Upper lobe of right lung (tissue), 1 donor: ENCODE measurements at regions not wholly inside any gene's neighbourhood (a gene's known extent, or its start where the extent isn't known, plus 50 kb on each side); places are given as distances from the start of the nearest gene placed in this dataset.

Source experiments
- ATAC-seq: fragments of 200-7000 bp; cut with Tn5 transposase; one replicate; pipeline ENCODE4 v1.9.1; 2020; ENCODE audit warnings: mild to moderate bottlenecking, moderate library complexity
- DNase-seq: peaks from one replicate; pipeline ENCODE4 v3.0.0-alpha.2; 2020
- H3K27ac ChIP-seq: fragments of 200-600 bp; one replicate; pipeline ENCODE4 v1.8.0; 2022
- H3K27me3 ChIP-seq: fragments of 200-600 bp; one replicate; pipeline ENCODE4 v1.8.0; 2022; ENCODE audit warnings: mild to moderate bottlenecking
- H3K36me3 ChIP-seq: fragments of 200-600 bp; one replicate; pipeline ENCODE4 v1.8.0; 2022
- H3K4me1 ChIP-seq: fragments of 200-600 bp; one replicate; pipeline ENCODE4 v1.8.0; 2022
- H3K4me3 ChIP-seq: fragments of 200-600 bp; one replicate; pipeline ENCODE4 v1.8.0; 2022; ENCODE audit warnings: mild to moderate bottlenecking
- H3K9me3 ChIP-seq: fragments of 200-600 bp; one replicate; pipeline ENCODE4 v1.8.0; 2022
- CTCF ChIP-seq: fragments of 200-600 bp; IDR thresholded peaks from one replicate; pipeline ENCODE4 v1.8.0; 2022; ENCODE audit warnings: antibody characterized with exemption
- intact Hi-C: fragments of 100-400 bp; cut with DNase I; formaldehyde crosslinking; loops from one replicate; pipeline ENCODE4 v1.11.0; 2022
- donor health status: DM: no; HTN: yes; CAD: no; lungs with severe emphysema.

GRCh38 chr13:23020246-23020843, 160.4 kb upstream of the SGCG start:
- TF ChIP-seq CTCF, result peak; percentile 78
- intact Hi-C loops, result no loop called here

GRCh38 chr13:23021906-23022305, 158.9 kb upstream of the SGCG start:
- Histone ChIP-seq H3K9me3 (no peaks in the 10 kb centered on the region), H3K27ac (no peak overlapping the region), H3K36me3 (no peaks in the 10 kb centered on the region), H3K27me3 (no peaks in the 10 kb centered on the region), H3K4me1 (no peaks in the 10 kb centered on the region), H3K4me3 (no peak overlapping the region)
- ATAC-seq (no peak), DNase-seq (no peak)
- no peak for TF ChIP-seq CTCF
- intact Hi-C loops, result no loop called here

More at GRCh38 chr13:23020246-23020843, 160.4 kb upstream of the SGCG start:
- no peaks in the 10 kb centered on the region for H3K9me3 ChIP-seq
- H3K27me3 ChIP-seq, result no peaks in the 10 kb centered on the region
- no peak overlapping the region for H3K4me3 ChIP-seq
- no peaks in the 10 kb centered on the region for H3K36me3 ChIP-seq
- no peak for DNase-seq
- no peaks in the 10 kb centered on the region for H3K4me1 ChIP-seq
- H3K27ac ChIP-seq, result no peak overlapping the region
- ATAC-seq, result peak; percentile 94

DNA sequence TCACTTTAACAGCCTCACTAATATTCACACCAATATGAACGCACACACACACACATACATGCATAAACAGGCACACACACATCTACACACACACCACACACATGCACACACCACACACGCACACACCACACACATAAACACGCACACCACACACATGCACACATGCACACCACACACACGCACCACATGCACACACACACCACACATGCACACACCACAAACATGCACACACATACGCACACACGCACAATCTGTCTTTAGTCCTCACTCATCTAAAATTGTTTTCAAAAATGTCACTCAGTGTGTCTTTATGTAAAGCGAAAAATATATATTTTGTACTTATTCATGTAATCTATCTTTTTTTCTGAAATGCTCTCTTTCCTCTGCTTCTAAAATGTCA, 158.1 kb upstream of the SGCG start:
- no peak for TF ChIP-seq CTCF
- no peaks in the 10 kb centered on the region for H3K36me3 ChIP-seq
- H3K4me1 ChIP-seq, result no peaks in the 10 kb centered on the region
- H3K9me3 ChIP-seq, result no peaks in the 10 kb centered on the region
- DNase-seq (no peak), ATAC-seq (no peak)
- no peak overlapping the region for H3K27ac ChIP-seq
- H3K27me3 ChIP-seq, result no peaks in the 10 kb centered on the region
- intact Hi-C loops, result no loop called here
- H3K4me3 ChIP-seq, result no peak overlapping the region

DNA sequence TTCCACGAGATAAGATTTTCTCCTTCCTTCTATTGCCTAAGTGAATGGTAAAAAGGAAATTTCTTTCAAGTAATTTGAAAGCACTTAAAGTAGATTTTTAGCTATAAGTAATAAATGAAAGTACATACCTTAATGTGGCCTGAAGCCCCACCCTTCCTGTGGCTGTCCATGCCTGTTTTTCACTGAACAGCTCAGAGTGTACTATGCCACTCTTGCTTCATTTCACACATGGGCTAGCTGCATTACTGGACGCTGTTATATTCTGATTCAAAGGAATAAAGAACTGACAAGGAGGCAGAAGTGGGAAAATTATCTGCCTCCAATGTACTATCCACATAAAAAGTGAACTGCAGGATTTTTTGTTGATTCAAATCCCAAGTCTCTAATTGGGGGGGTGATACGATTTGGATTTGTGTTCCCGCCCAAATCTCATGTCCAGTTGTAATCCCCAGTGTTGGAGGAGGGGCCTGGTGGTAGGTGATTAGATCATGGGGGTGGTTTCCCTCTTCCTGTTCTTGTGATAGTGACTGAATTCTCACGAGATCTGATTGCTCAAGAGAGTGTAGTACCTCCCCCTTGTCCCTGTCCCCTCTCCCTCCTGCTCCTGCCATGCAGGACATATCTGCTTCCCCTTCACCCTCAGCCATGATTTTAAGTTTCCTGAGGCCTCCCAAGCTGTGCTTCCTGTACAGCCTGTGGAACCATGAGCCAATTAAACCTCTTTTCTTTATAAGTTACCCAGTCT, 154.7 kb upstream of the SGCG start:
- DNase-seq, result no peak

GRCh38 chr13:23039266-23039935, 141.4 kb upstream of the SGCG start:
- H3K9me3 ChIP-seq, result no peaks in the 10 kb centered on the region
- no peak overlapping the region for H3K27ac ChIP-seq
- no peak overlapping the region for H3K4me3 ChIP-seq
- no peaks in the 10 kb centered on the region for H3K4me1 ChIP-seq
- ATAC-seq (no peak), DNase-seq (no peak)
- intact Hi-C loops, result no loop called here
- no peaks in the 10 kb centered on the region for H3K27me3 ChIP-seq
- no peak for TF ChIP-seq CTCF
- no peaks in the 10 kb centered on the region for H3K36me3 ChIP-seq

More for the DNA sequence above, 154.7 kb upstream of the SGCG start:
- peaks cover 2% of the 10 kb centered on the region for H3K27me3 ChIP-seq
- no peaks in the 10 kb centered on the region for H3K4me1 ChIP-seq
- intact Hi-C loops, result no loop called here
- H3K9me3 ChIP-seq, result no peaks in the 10 kb centered on the region
- ATAC-seq, result no peak
- no peak overlapping the region for H3K4me3 ChIP-seq
- H3K36me3 ChIP-seq, result no peaks in the 10 kb centered on the region
- TF ChIP-seq CTCF, result no peak
- H3K27ac ChIP-seq, result no peak overlapping the region
